ENCODE measurements at regions not wholly inside any gene's neighbourhood (a gene's known extent, or its start where the extent isn't known, plus 50 kb on each side); places are given as distances from the start of the nearest gene placed in this dataset.

DNA sequence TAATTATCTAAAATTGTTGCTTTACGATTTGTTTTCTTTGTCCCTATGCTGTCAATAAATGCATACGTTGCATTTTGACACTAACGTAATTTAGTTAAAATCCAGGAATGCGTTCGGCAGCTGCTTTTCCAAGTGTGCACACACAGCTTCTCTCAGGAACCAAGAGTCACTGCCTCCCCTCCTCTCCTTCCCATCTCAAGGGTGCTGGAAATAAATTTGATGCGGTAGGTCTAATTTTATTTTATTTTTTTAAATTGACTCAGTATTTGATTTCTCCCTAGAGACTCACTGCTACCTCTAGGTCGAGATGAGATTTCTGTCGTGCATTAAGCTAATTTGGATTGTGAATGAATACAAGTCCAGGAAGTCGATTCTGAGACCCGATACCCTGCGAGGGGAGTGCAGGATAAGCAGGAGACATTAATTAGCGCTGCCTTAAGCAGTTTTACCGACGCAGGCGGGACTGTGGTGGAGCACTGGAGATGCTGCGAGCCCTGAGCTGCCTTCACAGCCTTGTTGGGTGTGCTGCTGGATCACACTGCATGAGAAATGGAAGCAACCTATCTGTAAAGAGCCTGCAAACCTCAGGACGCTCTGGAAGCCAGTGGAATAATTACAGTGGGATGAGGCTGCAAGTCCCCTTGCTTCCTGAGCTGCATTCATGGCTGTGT, 381.2 kb downstream of the C6orf118 start:
- TF ChIP-seq, protein P1, sequence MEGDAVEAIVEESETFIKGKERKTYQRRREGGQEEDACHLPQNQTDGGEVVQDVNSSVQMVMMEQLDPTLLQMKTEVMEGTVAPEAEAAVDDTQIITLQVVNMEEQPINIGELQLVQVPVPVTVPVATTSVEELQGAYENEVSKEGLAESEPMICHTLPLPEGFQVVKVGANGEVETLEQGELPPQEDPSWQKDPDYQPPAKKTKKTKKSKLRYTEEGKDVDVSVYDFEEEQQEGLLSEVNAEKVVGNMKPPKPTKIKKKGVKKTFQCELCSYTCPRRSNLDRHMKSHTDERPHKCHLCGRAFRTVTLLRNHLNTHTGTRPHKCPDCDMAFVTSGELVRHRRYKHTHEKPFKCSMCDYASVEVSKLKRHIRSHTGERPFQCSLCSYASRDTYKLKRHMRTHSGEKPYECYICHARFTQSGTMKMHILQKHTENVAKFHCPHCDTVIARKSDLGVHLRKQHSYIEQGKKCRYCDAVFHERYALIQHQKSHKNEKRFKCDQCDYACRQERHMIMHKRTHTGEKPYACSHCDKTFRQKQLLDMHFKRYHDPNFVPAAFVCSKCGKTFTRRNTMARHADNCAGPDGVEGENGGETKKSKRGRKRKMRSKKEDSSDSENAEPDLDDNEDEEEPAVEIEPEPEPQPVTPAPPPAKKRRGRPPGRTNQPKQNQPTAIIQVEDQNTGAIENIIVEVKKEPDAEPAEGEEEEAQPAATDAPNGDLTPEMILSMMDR (IDR thresholded peaks at IDR 0.05): no peak
- no peak for TF ChIP-seq EP300 (IDR thresholded peaks at IDR 0.05; ENCODE audit: low read depth)
- no peak for TF ChIP-seq POLR2A (IDR thresholded peaks at IDR 0.05)
- TF ChIP-seq POLR2AphosphoS5 (IDR thresholded peaks at IDR 0.05): no peak
